H1 (cell line): ENCODE measurements at regions not wholly inside any gene's neighbourhood (a gene's known extent, or its start where the extent isn't known, plus 50 kb on each side); places are given as distances from the start of the nearest gene placed in this dataset.

Experiments
- CTCF ChIA-PET: fragments of 300-600 bp; sonication (Branson Sonifier 250); formaldehyde crosslinking; loops from one replicate; lab custom pipeline; 2021; ENCODE audit not compliant: partially characterized antibody; lab: Charles Lee
- POLR2A ChIA-PET: fragments of 300-600 bp; sonication (Branson Sonifier 250); formaldehyde crosslinking; loops from one replicate; lab custom pipeline; 2021; ENCODE audit warnings: inconsistent platforms; ENCODE audit not compliant: partially characterized antibody; lab: Charles Lee
- DNase-seq, 2 experiments: peaks; one replicate each; pipeline versions ENCODE4 v3.0.0 to v3.0.0-alpha.2; 2010 to 2022; ENCODE audit warnings: low spot score in 2 of 2, low read depth in 1 of 2, mixed read lengths in 1 of 2
- FAIRE-seq: peaks from 2 replicates; lab custom pipeline; 2011; peaks lifted over from hg19 to GRCh38; lab: Jason Lieb, UNC
- H2AFZ ChIP-seq: 2 replicates; pipeline ENCODE4 v1.8.1; 2012; ENCODE audit warnings: low read length, inconsistent platforms
- H2AK5ac ChIP-seq: 2 replicates; pipeline ENCODE4 v1.6.1; 2013; ENCODE audit warnings: low read depth, low read length
- H2BK120ac ChIP-seq: replicated peaks from 2 replicates; pipeline ENCODE3; 2013; ENCODE audit warnings: low read depth, low read length, inconsistent platforms
- H2BK12ac ChIP-seq: 2 replicates; pipeline ENCODE4 v1.6.1; 2013; ENCODE audit warnings: low read depth, low read length
- H2BK15ac ChIP-seq: 2 replicates; pipeline ENCODE4 v1.6.1; 2013; ENCODE audit warnings: low read length
- H2BK20ac ChIP-seq: 2 replicates; pipeline ENCODE4 v1.6.1; 2013; ENCODE audit warnings: low read length
- H2BK5ac ChIP-seq: 2 replicates; pipeline ENCODE4 v1.6.1; 2013; ENCODE audit warnings: low read depth, low read length
- H3K14ac ChIP-seq: 2 replicates; pipeline ENCODE4 v1.6.1; 2013; ENCODE audit warnings: inconsistent platforms; ENCODE audit not compliant: insufficient read length
- H3K18ac ChIP-seq: 2 replicates; pipeline ENCODE4 v1.6.1; 2013; ENCODE audit warnings: low read length; ENCODE audit errors: extremely low read depth
- H3K23ac ChIP-seq: 2 replicates; pipeline ENCODE4 v1.6.1; 2013; ENCODE audit warnings: inconsistent platforms; ENCODE audit not compliant: insufficient read length
- H3K23me2 ChIP-seq: 2 replicates; pipeline ENCODE4 v1.6.1; 2013; ENCODE audit warnings: low read depth, low read length
- H3K27ac ChIP-seq: 2 replicates; pipeline ENCODE4 v1.6.1; 2011; ENCODE audit warnings: low read depth, low read length, inconsistent platforms
- H3K27me3 ChIP-seq, 4 experiments: replicated peaks in 1 of 4; 1 replicate in 1 of 4; 2 replicates in 3 of 4; pipeline versions ENCODE4 v1.6.1 to v1.8.1; 2011 to 2013; ENCODE audit warnings: low read length in 3 of 4, mild to moderate bottlenecking in 3 of 4, inconsistent platforms in 2 of 4, mixed read lengths in 2 of 4, moderate library complexity in 1 of 4; ENCODE audit not compliant: control insufficient read depth in 3 of 4, insufficient read depth in 3 of 4; ENCODE audit errors: extremely low read depth in 1 of 4
- H3K36me3 ChIP-seq, 4 experiments: 2 replicates each; pipeline versions ENCODE4 v1.6.1 to v1.8.1; 2011 to 2013; ENCODE audit warnings: mild to moderate bottlenecking in 4 of 4, low read length in 3 of 4, moderate library complexity in 2 of 4, control low read depth in 1 of 4, inconsistent platforms in 1 of 4; ENCODE audit not compliant: insufficient read depth in 4 of 4, control insufficient read depth in 2 of 4
- H3K4ac ChIP-seq: replicated peaks from 2 replicates; pipeline ENCODE3; 2013; ENCODE audit warnings: low read length, low read depth, mixed read lengths, inconsistent platforms; ENCODE audit not compliant: insufficient read length
- H3K4me1 ChIP-seq, 4 experiments: replicated peaks in 1 of 4; 1 replicate in 1 of 4; 2 replicates in 3 of 4; pipeline versions ENCODE4 v1.6.1 to v1.8.1; 2011 to 2013; ENCODE audit warnings: low read length in 3 of 4, inconsistent platforms in 2 of 4, mixed read lengths in 1 of 4; ENCODE audit not compliant: insufficient read depth in 4 of 4, control insufficient read depth in 3 of 4
- H3K4me2 ChIP-seq, 2 experiments: 2 replicates each; pipeline versions ENCODE4 v1.6.1 to v1.8.1; 2011 to 2013; ENCODE audit warnings: low read depth in 2 of 2, low read length in 2 of 2, control low read depth in 1 of 2, inconsistent platforms in 1 of 2, mild to moderate bottlenecking in 1 of 2; ENCODE audit not compliant: insufficient read depth in 1 of 2
- H3K4me3 ChIP-seq, 4 experiments: fragments of 200-600, 300-600 bp in 1 of 4; sonication (generic), shearing (Covaris generic), sonication (Bioruptor Twin) in 1 of 4; 2 replicates each; pipeline versions ENCODE4 v1.5.1 to v1.8.1; 2011 to 2016; ENCODE audit warnings: low read length in 4 of 4, low read depth in 3 of 4, control low read depth in 2 of 4, inconsistent platforms in 2 of 4, mild to moderate bottlenecking in 2 of 4, mixed read lengths in 1 of 4, moderate library complexity in 1 of 4; ENCODE audit not compliant: insufficient read depth in 2 of 4; ENCODE audit errors: extremely low read depth in 1 of 4
- H3K56ac ChIP-seq: replicated peaks from 2 replicates; pipeline ENCODE3; 2013; ENCODE audit warnings: low read depth, mild to moderate bottlenecking, mixed read lengths, low read length, inconsistent platforms; ENCODE audit not compliant: insufficient read length
- H3K79me1 ChIP-seq: 2 replicates; pipeline ENCODE4 v1.6.1; 2013; ENCODE audit warnings: low read depth, low read length, control low read depth
- H3K79me2 ChIP-seq, 2 experiments: 2 replicates each; pipeline versions ENCODE4 v1.6.1 to v1.8.1; 2012 to 2013; ENCODE audit warnings: low read length in 2 of 2, mild to moderate bottlenecking in 2 of 2, inconsistent platforms in 1 of 2; ENCODE audit not compliant: insufficient read depth in 2 of 2, control insufficient read depth in 1 of 2
- H3K9ac ChIP-seq, 4 experiments: replicated peaks in 1 of 4; 1 replicate in 1 of 4; 2 replicates in 3 of 4; pipeline versions ENCODE4 v1.6.1 to v1.8.1; 2011 to 2013; ENCODE audit warnings: low read depth in 3 of 4, low read length in 3 of 4, control low read depth in 2 of 4, mild to moderate bottlenecking in 2 of 4, moderate library complexity in 2 of 4, inconsistent platforms in 1 of 4; ENCODE audit errors: extremely low read depth in 1 of 4
- H3K9me3 ChIP-seq, 2 experiments: 2 replicates each; pipeline versions ENCODE4 v1.6.1 to v1.8.1; 2012 to 2013; ENCODE audit warnings: mild to moderate bottlenecking in 2 of 2, moderate library complexity in 2 of 2, control low read depth in 1 of 2, inconsistent platforms in 1 of 2, low read depth in 1 of 2, low read length in 1 of 2, mixed read lengths in 1 of 2; ENCODE audit not compliant: insufficient read depth in 2 of 2
- H4K20me1 ChIP-seq, 2 experiments: replicated peaks in 1 of 2; 2 replicates each; pipeline versions ENCODE3 to v1.8.1; 2011 to 2013; ENCODE audit warnings: inconsistent platforms in 2 of 2, low read length in 2 of 2, mild to moderate bottlenecking in 1 of 2; ENCODE audit not compliant: insufficient read depth in 2 of 2, control insufficient read depth in 1 of 2
- H4K5ac ChIP-seq: 2 replicates; pipeline ENCODE4 v1.6.1; 2013; ENCODE audit warnings: low read length, low read depth, mixed read lengths, inconsistent platforms; ENCODE audit not compliant: insufficient read length
- H4K8ac ChIP-seq: 2 replicates; pipeline ENCODE4 v1.8.0; 2013; ENCODE audit warnings: mild to moderate bottlenecking, moderate library complexity, low read length, inconsistent platforms; ENCODE audit not compliant: insufficient read depth; ENCODE audit errors: extremely low read depth
- H4K91ac ChIP-seq: replicated peaks from 2 replicates; pipeline ENCODE3; 2013; ENCODE audit warnings: low read length, mixed read lengths, inconsistent platforms; ENCODE audit not compliant: insufficient read length
- ASH2L ChIP-seq: fragments of 200-600, 300-600 bp; sonication (generic); IDR thresholded peaks from one replicate; pipeline ENCODE4 v1.7.1; 2017; ENCODE audit warnings: low read length
- CHD2 ChIP-seq: IDR thresholded peaks from 2 replicates; pipeline ENCODE4 v1.6.1; 2012; ENCODE audit warnings: low read length, improper control_type of control experiment
- HDAC6 ChIP-seq: IDR thresholded peaks from one replicate; pipeline ENCODE4 v1.7.1; 2012; ENCODE audit warnings: low read depth, mild to moderate bottlenecking, inconsistent platforms, low read length, moderate library complexity
- KDM5A ChIP-seq: fragments of 200-600 bp; IDR thresholded peaks from 2 replicates; pipeline ENCODE4 v1.7.1; 2012; ENCODE audit warnings: mild to moderate bottlenecking, low read length, inconsistent platforms, mixed read lengths
- RNF2 ChIP-seq: fragments of 200-900, 300-1000 bp; sonication (generic); IDR thresholded peaks from 2 replicates; pipeline ENCODE4 v1.7.1; 2016; ENCODE audit warnings: borderline replicate concordance, low read depth, mild to moderate bottlenecking, antibody characterized with exemption, low read length; ENCODE audit not compliant: poor library complexity, severe bottlenecking; ENCODE audit errors: missing control alignments
- WGBS, 2 experiments: shearing (Covaris generic) in 1 of 2; methylation state at CpG; one replicate each; pipeline versions ENCODE4 v1.1.6 to v1.1.7; 2013 to 2015; ENCODE audit warnings: low lambda C conversion rate in 2 of 2, mixed read lengths in 2 of 2, inconsistent platforms in 1 of 2, low coverage in 1 of 2, missing lambda C conversion rate in 1 of 2; ENCODE audit not compliant: insufficient replicate concordance in 2 of 2, insufficient coverage in 1 of 2, insufficient read length in 1 of 2; ENCODE audit errors: extremely low coverage in 1 of 2, missing lambda C conversion rate in 1 of 2; 5-methylcytosine and 5-hydroxymethylcytosine counted together

DNA sequence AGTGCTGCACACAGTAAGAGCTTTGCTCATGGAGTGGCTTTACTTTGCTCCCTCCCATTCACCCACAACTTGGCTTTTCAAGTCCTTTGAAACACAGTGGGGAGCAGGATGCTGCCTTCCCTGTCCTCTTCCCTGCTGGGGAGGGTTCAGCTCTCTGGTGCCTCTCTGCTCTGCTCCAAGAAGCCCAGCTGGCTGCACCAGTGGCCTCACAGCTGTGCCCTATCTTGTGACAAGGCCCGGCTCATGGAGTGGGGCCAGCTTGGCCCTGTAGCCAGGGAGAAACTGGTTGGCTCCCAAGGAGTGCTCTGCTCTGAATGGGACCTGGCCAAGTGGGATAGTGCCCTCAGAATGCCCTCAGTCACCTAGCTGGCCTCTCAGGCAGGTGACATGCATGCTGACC, 212.3 kb upstream of the ZMIZ1 start:
- H4K8ac ChIP-seq = no peak overlapping the region; the same call in 1 of the 2 replicates
- H3K9ac ChIP-seq = no peak overlapping the region; a peak in 1 of 7 replicates
- no peak overlapping the region for H2BK120ac ChIP-seq
- H3K27ac ChIP-seq = no peak overlapping the region
- H3K27me3 ChIP-seq = 0 out of 7 replicates have a peak, but pooled peaks cover 0 to 2% (median 0%) of the 10 kb centered on the region in 4 experiments
- H2BK5ac ChIP-seq = no peak overlapping the region
- no peaks in the 10 kb centered on the region for H3K79me1 ChIP-seq
- H3K23ac ChIP-seq = no peak overlapping the region
- H3K36me3 ChIP-seq = no peaks in the 10 kb centered on the region
- no peak overlapping the region for H3K56ac ChIP-seq
- no peak overlapping the region for H2BK20ac ChIP-seq
- H3K4me2 ChIP-seq = no peak overlapping the region
- no peaks in the 10 kb centered on the region for H4K20me1 ChIP-seq
- H4K5ac ChIP-seq = no peak overlapping the region
- H2BK15ac ChIP-seq = peak overlapping the region; percentile 46; the same call in 1 of the 2 replicates
- H3K4me3 ChIP-seq = no peak overlapping the region
- peaks cover 0 to 4% (median 2%) of the 10 kb centered on the region in 4 experiments; a peak in 5 of 7 replicates for H3K4me1 ChIP-seq
- CTCF ChIA-PET = interaction anchor here (0.9 to 1.3 kb wide), 3 partner anchors 72 to 340 kb away, joined by 3 read pairs; no protein-coding TSS in a partner anchor
- H3K14ac ChIP-seq = no peak overlapping the region
- no peak overlapping the region for H2BK12ac ChIP-seq
- H3K9me3 ChIP-seq = no peaks in the 10 kb centered on the region
- FAIRE-seq (no peak), DNase-seq (no peak)
- H2AFZ ChIP-seq = no peak overlapping the region
- POLR2A ChIA-PET = no interaction called here
- H4K91ac ChIP-seq = peak overlapping the region; percentile 54
- TF ChIP-seq RNF2 (no peak), CHD2 (no peak), ASH2L (no peak), HDAC6 (no peak), KDM5A (no peak)
- TF ChIP-seq, all 59 proteins: peak for 0
- H3K18ac ChIP-seq = no peak overlapping the region; the same call in 1 of the 2 replicates
- 76% methylated on average over 1 of the region's 1 CpG; no CpG with 5 or more reads in 1 of the 2 experiments for WGBS, 2 experiments
- H3K23me2 ChIP-seq = no peaks in the 10 kb centered on the region
- H3K4ac ChIP-seq = no peak overlapping the region
- no peak overlapping the region for H2AK5ac ChIP-seq
- H3K79me2 ChIP-seq = no peaks in the 10 kb centered on the region
